ENCODE measurements at regions not wholly inside any gene's neighbourhood (a gene's known extent, or its start where the extent isn't known, plus 50 kb on each side); places are given as distances from the start of the nearest gene placed in this dataset.

- TF ChIP-seq CTCF (IDR thresholded peaks at IDR 0.05; ENCODE audit: low read depth, low read length, missing input control) (no peak), SP1 (IDR thresholded peaks at IDR 0.05) (no peak), MAX (IDR thresholded peaks at IDR 0.05) (no peak), REST (IDR thresholded peaks at IDR 0.05) (no peak), JUND (IDR thresholded peaks at IDR 0.05) (no peak), TAF1 (conservative IDR thresholded peaks at IDR 0.05) (no peak), HNF4G (IDR thresholded peaks at IDR 0.05) (no peak), YY1 (IDR thresholded peaks at IDR 0.05) (no peak), GABPA (IDR thresholded peaks at IDR 0.05 in 1 of 2, conservative IDR thresholded peaks at IDR 0.05 in 1 of 2) (no peak), RAD21 (IDR thresholded peaks at IDR 0.05) (no peak), ATF3 (IDR thresholded peaks at IDR 0.05) (no peak), EGR1 (IDR thresholded peaks at IDR 0.05; ENCODE audit: low read depth in 2 of 2) (no peak), ZBTB33 (IDR thresholded peaks at IDR 0.05) (no peak)
Observed at GRCh38 chr2:35063836-35064235, 1291.7 kb upstream of the CRIM1 start.
